GM19239 (cell line): ENCODE measurements at regions not wholly inside any gene's neighbourhood (a gene's known extent, or its start where the extent isn't known, plus 50 kb on each side); places are given as distances from the start of the nearest gene placed in this dataset.
"Not testable (repeated sequence)": the region's sequence is repeated elsewhere in the genome, so short reads cannot be mapped to it uniquely, and the experiment has no call there.

ENCODE experiments used
- DNase-seq: peaks from one replicate; pipeline ENCODE4 v3.0.0; 2011; ENCODE audit warnings: low spot score; ENCODE audit not compliant: insufficient read length
- FAIRE-seq: peaks from 2 replicates; lab custom pipeline; 2011; peaks lifted over from hg19 to GRCh38; lab: Jason Lieb, UNC

DNA sequence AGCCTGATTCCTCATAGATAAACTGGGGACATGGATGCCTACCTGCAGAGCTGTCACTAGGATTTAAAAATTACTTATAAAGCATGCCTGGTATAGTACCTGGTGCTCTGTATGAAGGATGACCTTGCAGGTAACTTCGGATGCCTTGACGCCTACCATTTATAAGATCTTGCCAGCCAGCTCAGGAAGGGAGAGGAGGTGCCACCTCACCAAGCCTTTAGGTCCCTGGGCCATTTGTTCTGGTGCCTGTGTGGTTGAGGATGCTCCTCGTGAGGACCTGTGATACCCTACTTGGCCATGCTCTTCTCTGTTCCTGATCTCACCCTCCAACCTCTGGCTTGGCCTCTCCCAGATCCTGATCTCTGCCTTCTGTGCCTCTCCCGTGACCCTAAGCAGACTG lies 85.2 kb downstream of the FDX1 start:
- FAIRE-seq = no peak
- no peak for DNase-seq

GRCh38 chr11:110517381-110517780 lies 87.6 kb downstream of the FDX1 start:
- not testable (repeated sequence) for FAIRE-seq, DNase-seq

- FAIRE-seq (no peak), DNase-seq (no peak)
These were observed 89.2 kb downstream of the FDX1 start for GRCh38 chr11:110518809-110519514.

- DNase-seq = no peak
- no peak for FAIRE-seq
These were observed 90.0 kb downstream of the FDX1 start for GRCh38 chr11:110519796-110520195.

DNA sequence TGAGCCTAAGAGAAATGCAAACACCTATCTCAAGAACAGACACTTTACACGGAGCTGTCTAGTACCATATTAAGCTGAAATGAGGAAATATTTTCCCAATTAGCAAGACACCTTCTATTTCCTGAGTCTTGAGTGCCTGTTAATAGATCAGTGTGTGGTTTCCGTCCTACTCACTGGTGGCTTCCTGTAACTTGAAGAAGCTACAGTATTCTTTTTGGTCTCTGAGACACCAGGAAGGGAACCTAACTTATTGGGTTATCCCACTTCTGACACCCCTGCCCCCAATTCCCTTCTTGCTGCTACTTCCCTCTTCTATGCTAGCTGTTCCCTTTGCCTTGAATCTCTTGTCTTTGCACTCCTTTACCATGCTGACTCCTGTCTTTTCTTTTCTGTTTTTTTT lies 92.7 kb downstream of the FDX1 start:
- no peak for DNase-seq
- no peak for FAIRE-seq

GRCh38 chr11:110524238-110524637 lies 94.5 kb downstream of the FDX1 start:
- FAIRE-seq (no peak), DNase-seq (no peak)

- FAIRE-seq (peak; percentile 94), DNase-seq (peak; percentile 28)
These were observed 96.1 kb downstream of the FDX1 start for GRCh38 chr11:110525883-110526282.

DNA sequence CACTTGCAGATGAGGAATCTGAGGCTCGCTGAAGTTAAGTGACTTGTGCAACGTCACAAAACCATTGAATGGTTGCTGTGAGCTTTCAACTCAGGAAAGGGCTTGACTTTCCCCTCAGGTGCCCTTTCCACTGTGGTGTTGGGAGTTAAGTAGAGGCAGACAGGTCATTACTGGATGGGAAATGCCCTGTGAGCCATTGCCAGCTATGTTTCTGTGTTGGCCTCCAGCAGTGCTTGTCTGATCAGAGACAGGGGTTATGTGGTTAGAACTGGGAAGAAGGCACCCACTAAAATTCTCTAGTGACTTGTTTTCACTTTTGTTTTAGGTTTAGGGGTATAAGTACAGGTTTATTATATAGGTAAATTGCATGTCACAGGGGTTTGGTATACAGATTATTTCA lies 96.6 kb downstream of the FDX1 start:
- DNase-seq = peak; percentile 33
- FAIRE-seq = peak; percentile 70
